Fibroblast of pulmonary artery (primary cell): ENCODE measurements at regions not wholly inside any gene's neighbourhood (a gene's known extent, or its start where the extent isn't known, plus 50 kb on each side); places are given as distances from the start of the nearest gene placed in this dataset.

Experiments
- DNase-seq: peaks from one replicate; pipeline ENCODE4 v3.0.0-alpha.2; 2010; ENCODE audit warnings: low read depth
- H3K4me3 ChIP-seq: replicated peaks from 2 replicates; pipeline ENCODE4 v1.5.1; 2011; ENCODE audit warnings: low read depth, mild to moderate bottlenecking, control low read depth, low read length, moderate library complexity
- CTCF ChIP-seq: IDR thresholded peaks from 2 replicates; pipeline ENCODE4 v1.5.1; 2011; ENCODE audit warnings: mild to moderate bottlenecking, control low read depth, low read length, inconsistent platforms; ENCODE audit errors: missing control alignments

DNA sequence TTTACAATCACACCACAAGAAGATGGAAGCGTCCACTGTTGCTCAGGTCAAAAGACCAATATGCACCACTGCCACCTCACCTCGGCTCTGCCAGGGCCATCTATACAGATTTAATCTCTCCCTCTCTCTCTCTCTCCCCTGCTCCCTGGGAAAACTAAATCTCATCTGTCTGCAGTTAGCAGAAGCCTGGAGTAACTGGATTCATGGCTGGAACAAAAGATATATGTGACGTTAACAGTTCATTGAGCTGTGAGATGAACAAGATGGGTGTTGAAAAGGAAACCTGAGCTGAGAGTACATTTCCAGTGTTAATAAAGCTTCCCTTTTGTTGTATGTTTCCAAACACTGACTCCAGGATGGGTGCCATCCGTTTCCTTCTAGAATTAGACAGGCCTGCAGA, 369.7 kb downstream of the CDK5RAP2 start:
- no peak for TF ChIP-seq CTCF
- no peak overlapping the region for H3K4me3 ChIP-seq
- DNase-seq, result no peak

GRCh38 chr9:120202856-120203654, 376.9 kb downstream of the CDK5RAP2 start:
- DNase-seq, result no peak
- H3K4me3 ChIP-seq, result no peak overlapping the region
- TF ChIP-seq CTCF, result no peak

DNA sequence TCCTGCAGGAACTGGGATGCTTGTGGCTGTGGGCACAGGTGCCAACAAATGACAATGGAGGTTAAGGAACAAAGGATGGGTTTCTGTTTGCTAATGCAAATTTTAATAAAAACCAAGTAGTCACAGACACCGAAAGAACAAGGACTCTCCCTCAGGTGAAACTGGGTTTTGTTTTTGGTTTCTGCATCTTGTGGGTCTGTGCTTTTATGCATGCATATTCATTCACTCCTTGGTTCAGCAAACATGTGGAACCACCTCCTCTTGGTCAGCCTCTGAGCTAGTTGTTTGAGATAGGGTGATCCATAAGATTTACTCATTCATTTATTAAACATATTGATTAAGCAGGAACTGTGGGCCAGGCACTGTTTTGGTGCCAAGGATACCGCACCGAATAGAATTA, 381.9 kb downstream of the CDK5RAP2 start:
- H3K4me3 ChIP-seq, result no peak overlapping the region
- TF ChIP-seq CTCF, result no peak
- DNase-seq, result no peak

DNA sequence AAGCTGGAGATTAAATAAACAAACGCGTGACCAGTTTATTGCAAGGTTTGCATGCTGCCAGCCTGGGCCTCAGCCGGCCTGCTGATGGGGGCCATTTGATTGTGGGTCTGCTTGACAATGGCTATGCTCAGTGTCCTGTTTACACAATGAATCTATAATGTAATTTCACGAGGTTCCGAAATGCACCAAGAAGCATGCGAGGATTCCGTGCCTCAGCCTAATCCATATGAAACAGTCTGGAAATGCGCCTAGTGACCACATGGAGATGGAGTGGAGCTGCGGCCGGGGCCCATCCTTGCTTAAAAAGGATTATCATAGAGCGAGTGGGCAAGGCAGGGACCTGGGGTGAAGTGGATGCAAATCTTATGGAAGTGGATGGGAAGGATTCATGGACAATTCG, 382.4 kb downstream of the CDK5RAP2 start:
- no peak for TF ChIP-seq CTCF
- H3K4me3 ChIP-seq, result no peak overlapping the region
- no peak for DNase-seq

DNA sequence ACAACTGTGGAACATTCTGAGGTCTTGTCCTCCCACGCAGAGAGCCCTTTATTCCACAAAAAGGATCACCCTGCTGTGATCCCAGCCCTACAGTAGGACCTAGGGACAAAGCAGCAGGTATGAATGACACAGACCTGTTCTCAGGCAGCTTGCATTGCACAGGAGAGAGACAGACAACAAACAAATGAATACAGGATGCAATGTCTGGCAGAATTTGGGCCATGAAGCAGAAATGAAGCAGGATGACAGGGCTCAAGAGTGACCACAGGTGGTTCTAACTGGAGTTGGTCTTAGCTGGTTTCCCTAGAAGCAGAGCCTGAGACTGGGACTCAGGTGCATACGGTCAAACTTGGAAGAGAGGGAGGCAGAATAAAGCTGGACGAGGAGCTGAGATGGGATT, 388.8 kb downstream of the CDK5RAP2 start:
- no peak for TF ChIP-seq CTCF
- DNase-seq, result no peak
- H3K4me3 ChIP-seq, result no peak overlapping the region

DNA sequence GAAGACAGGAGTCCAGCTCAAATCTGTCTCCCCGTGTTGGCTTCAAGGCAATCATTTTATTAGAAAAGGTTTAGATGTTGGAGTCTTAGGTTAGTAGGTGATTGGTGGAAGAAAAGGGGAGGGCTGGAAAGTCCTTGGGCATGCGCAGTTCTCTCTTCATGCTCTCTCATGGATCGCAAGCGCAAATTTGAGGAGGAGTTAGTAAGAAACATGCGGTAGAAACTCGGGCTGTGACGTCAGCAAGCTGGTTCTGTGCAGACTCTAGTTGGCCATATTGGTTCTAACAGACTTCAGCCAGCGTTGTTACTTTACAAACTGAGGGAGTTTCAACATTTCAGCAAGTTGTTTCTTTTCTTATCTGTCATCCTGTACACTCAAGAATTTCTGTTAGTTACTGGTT, 392.2 kb downstream of the CDK5RAP2 start:
- TF ChIP-seq CTCF, result no peak
- DNase-seq, result no peak

GRCh38 chr9:120186276-120186675, 393.7 kb downstream of the CDK5RAP2 start:
- H3K4me3 ChIP-seq, result no peak overlapping the region

More for the DNA sequence above, 392.2 kb downstream of the CDK5RAP2 start:
- no peak overlapping the region for H3K4me3 ChIP-seq

More at GRCh38 chr9:120186276-120186675, 393.7 kb downstream of the CDK5RAP2 start:
- no peak for TF ChIP-seq CTCF
- DNase-seq, result no peak
